GM13977 (cell line): ENCODE measurements at regions not wholly inside any gene's neighbourhood (a gene's known extent, or its start where the extent isn't known, plus 50 kb on each side); places are given as distances from the start of the nearest gene placed in this dataset.

Experiments used
- DNase-seq: peaks from one replicate; pipeline ENCODE4 v3.0.0; 2012; ENCODE audit warnings: low spot score
- CTCF ChIP-seq: IDR thresholded peaks from 2 replicates; pipeline ENCODE4 v1.5.1; 2012; ENCODE audit warnings: mild to moderate bottlenecking, control low read depth; ENCODE audit not compliant: insufficient read depth; ENCODE audit errors: extremely low read depth, missing control alignments
- in situ Hi-C: fragments of 300-500 bp; cut with MboI; formaldehyde crosslinking; loops from one replicate; pipeline ENCODE4 v1.12.0; 2022; ENCODE audit warnings: low sequenced_read_pairs, low pct_unique_long_range_greater_than_20kb, mixed read lengths, inconsistent platforms; ENCODE audit not compliant: unreplicated experiment

- in situ Hi-C loops: no loop called here
- DNase-seq: no peak
- no peak for TF ChIP-seq CTCF
Measured at GRCh38 chr15:47135267-47135666, 582.0 kb upstream of the SEMA6D start.

- in situ Hi-C loops: no loop called here
- TF ChIP-seq CTCF: no peak
- DNase-seq: no peak
Measured at GRCh38 chr15:47136236-47136635, 581.1 kb upstream of the SEMA6D start.

GRCh38 chr15:47139965-47140364 is 577.3 kb upstream of the SEMA6D start:
- TF ChIP-seq CTCF: no peak
- no peak for DNase-seq
- in situ Hi-C loops: no loop called here

GRCh38 chr15:47157827-47158226 is 559.5 kb upstream of the SEMA6D start:
- no peak for TF ChIP-seq CTCF
- DNase-seq: no peak
- in situ Hi-C loops: no loop called here

- in situ Hi-C loops: no loop called here
- TF ChIP-seq CTCF: no peak
- no peak for DNase-seq
Measured at GRCh38 chr15:47158573-47158972, 558.7 kb upstream of the SEMA6D start.

- DNase-seq: no peak
- in situ Hi-C loops: loop anchor here (25.0 kb wide), 1 partner anchor 810 kb away; no protein-coding TSS in a partner anchor
- TF ChIP-seq CTCF: no peak
Measured at GRCh38 chr15:47177177-47177576, 540.1 kb upstream of the SEMA6D start.

- DNase-seq: no peak
- in situ Hi-C loops: loop anchor here (25.0 kb wide), 1 partner anchor 807 kb away; no protein-coding TSS in a partner anchor
- TF ChIP-seq CTCF: no peak
Measured at GRCh38 chr15:47179988-47180387, 537.3 kb upstream of the SEMA6D start.
